NCI-H82 treated with DMSO at 0.1 percent for 48 hours (cell line): ENCODE measurements at regions not wholly inside any gene's neighbourhood (a gene's known extent, or its start where the extent isn't known, plus 50 kb on each side); places are given as distances from the start of the nearest gene placed in this dataset.

Source experiments
- DNase-seq: peaks from one replicate; lab custom pipeline; 2025; ENCODE audit not compliant: unreplicated experiment; lab: John Stamatoyannopoulos, UW

- no peak for DNase-seq
Observed at GRCh38 chr4:135236048-135236447, 1034.5 kb upstream of the PABPC4L start.

DNA sequence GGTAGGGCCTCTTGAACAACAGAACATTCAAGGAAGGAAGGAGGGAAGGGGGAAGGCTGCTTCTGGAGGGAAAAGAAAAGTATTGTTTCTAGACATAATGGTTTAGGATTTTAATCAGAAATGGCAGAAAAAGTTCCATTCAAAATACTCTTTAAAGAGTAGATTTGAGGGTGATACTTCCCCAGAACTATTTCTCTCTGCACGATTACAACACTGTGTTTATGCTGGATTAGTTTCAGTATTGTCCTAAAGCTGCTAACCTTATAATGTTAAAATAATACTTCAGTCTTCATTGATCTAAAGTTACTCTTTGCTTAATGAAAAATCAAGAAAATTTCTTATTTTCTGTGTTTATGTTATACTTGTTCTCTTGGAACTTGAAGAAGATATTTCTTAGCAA lies 1026.3 kb upstream of the PABPC4L start:
- DNase-seq, result no peak

- DNase-seq, result no peak
Observed at GRCh38 chr4:135225551-135225950, 1024.0 kb upstream of the PABPC4L start.

- DNase-seq, result no peak
Observed at GRCh38 chr4:135210341-135210740, 1008.8 kb upstream of the PABPC4L start.

GRCh38 chr4:135207531-135207930 lies 1005.9 kb upstream of the PABPC4L start:
- no peak for DNase-seq

GRCh38 chr4:135204311-135204710 lies 1002.7 kb upstream of the PABPC4L start:
- DNase-seq, result no peak

- DNase-seq, result no peak
Observed at GRCh38 chr4:135201081-135201480, 999.5 kb upstream of the PABPC4L start.

GRCh38 chr4:135197641-135198040 lies 996.1 kb upstream of the PABPC4L start:
- no peak for DNase-seq

DNA sequence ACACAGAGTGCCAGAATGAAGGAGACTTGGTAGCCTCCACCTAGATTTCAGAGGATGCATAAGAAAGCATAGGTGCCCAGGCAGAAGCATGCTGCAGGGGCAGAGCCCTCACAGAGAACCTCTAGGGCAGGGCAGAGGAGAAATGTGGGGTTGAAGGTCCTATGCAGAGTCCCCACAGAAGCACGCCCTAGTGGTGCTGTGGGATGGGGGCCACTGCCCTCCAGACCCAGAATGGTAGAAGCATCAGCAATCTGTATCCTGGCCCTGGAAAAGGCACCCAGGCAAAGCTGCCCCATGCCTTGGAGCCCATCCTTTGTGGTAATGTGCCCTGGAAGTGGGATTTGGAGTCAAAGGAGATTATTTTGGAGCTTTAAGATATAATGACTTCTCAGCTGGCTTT lies 992.9 kb upstream of the PABPC4L start:
- no peak for DNase-seq

DNA sequence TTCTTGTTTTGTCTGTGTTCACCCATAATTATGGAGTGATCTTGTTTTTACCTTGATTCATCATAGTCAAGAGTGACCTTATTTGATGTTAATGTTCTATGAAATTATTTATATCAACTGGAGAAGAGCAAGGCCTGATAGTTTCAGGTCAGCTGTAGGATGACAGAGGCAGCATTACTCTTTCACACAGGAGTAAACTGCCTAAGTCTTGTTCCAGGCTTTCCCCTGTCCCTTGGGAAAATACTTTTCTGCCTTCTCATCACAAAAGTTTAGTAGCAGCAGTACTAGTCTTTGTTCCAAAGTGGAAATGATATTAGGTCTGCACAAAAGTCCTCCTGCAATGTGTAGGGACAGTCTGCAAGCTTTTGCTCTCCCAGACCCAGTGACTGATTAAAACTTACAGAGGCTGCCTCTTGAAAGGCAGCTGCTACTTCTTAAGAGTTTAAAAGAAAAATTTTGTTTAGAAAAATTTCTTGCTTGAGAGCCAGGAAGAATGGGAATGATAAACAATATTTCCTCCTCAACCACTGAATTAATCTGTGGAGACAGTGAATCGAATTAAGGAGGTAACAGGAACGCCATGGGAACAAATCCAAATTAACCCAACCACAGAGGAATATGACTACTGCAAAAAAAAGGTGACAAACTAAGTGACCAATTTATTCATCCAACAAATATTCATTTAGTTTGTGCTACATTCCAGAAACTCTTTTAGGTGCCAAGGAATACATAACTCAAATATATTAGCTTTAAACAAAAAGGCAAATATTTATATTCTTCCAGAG lies 991.4 kb upstream of the PABPC4L start:
- DNase-seq, result no peak

- no peak for DNase-seq
Observed at GRCh38 chr4:135191596-135191995, 990.0 kb upstream of the PABPC4L start.

DNA sequence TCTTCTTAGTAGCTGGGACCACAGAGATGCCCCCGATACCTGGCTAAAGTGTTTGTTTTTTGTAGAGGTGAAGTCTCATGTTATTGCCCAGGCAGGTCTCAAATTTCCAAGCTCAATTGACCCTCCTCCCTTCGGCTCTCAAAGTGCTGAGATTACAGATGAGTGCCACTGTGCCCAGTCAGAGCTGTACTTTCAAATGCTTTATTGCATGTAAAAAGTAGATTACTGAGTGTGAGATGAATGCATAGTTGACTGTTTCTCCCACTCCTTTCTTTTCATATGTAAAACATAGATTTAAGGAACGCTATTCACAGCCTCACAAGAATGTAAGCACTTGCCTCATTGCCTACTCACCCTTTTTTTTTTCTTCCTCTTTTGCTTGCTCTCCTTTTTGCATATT lies 984.4 kb upstream of the PABPC4L start:
- no peak for DNase-seq

DNA sequence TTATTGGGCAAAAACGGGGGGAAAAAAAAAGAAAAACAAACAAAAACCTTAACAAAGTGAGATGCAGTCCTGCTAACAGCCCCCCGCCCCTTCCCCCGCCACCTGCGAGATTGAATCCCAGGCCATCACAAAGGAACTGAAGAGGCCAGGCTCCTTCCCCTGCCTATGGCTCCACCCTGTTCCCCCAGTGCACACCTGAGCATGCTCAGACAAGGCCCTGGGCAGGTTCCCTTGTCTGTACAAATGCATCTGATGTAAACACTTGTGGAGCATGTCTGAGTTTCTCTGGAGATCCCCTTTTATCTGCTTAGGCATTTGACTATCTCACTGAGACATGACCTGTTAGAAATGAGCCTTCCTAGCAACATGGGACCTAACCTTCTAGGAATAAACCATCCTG lies 983.7 kb upstream of the PABPC4L start:
- no peak for DNase-seq

GRCh38 chr4:135184715-135185114 lies 983.1 kb upstream of the PABPC4L start:
- DNase-seq, result no peak

DNA sequence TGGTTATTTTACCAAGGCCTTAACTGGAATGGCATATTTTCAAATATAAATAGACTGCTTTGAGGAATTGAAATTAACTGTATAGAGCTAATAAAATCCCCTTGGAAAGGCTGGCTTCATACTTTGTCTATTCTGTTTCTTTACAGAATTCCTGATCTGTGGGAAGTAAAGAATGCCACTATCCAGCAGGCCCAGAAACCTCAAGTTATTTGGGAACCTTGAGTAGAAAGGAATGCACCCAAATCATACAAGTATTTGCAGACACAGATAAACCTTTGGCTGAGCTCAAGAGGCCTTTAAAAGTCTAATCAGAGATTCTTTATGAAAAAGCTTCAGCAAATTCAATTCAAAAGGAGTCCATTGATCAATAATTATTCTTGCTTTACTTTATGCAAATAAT lies 975.7 kb upstream of the PABPC4L start:
- DNase-seq, result no peak

DNA sequence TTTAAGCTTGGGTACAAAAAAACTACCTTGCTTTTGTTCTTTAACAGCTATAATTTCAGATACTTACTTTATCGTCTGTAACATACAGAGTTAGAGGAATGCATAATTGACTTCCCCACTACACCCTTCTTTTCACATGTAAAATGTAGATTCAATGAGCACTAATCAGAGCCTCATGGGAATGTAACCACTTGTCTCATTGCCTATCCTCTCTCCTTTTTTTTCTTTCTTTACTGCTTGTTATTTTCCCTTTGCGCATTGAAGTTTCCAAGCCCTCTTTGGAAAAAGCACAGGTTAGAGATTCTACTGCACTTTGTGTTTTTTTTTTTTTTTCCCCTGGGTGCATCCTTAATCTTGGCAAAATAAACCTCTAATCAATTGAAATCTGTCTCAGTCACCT lies 965.1 kb upstream of the PABPC4L start:
- no peak for DNase-seq

GRCh38 chr4:135164601-135165000 lies 963.0 kb upstream of the PABPC4L start:
- DNase-seq, result no peak

DNA sequence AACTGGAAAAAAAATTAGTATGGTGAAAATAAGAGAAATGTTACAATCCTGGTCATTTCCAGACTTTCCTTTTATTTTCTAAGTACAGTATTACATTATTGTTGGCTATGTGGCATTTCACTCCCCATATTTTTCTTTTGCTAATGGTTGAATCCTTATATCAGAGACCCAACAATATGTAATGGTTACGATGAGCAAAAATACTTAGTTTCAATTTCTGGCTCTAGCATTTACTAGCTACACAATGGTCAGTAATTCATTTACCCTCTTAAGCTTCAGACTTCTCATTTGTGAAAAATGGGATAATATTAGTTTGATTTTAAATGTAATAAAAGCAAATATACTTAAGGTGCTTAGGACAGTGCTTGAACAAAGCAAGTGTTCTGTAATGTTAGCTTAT lies 942.9 kb upstream of the PABPC4L start:
- no peak for DNase-seq

- no peak for DNase-seq
Observed at GRCh38 chr4:135124196-135124595, 922.6 kb upstream of the PABPC4L start.

- no peak for DNase-seq
Observed at GRCh38 chr4:135123632-135124031, 922.0 kb upstream of the PABPC4L start.

- DNase-seq, result no peak
Observed at GRCh38 chr4:135122457-135122856, 920.9 kb upstream of the PABPC4L start.

- no peak for DNase-seq
Observed at GRCh38 chr4:135120195-135120594, 918.6 kb upstream of the PABPC4L start.

GRCh38 chr4:135114079-135114478 lies 912.5 kb upstream of the PABPC4L start:
- DNase-seq, result no peak
